ENCODE measurements at regions not wholly inside any gene's neighbourhood (a gene's known extent, or its start where the extent isn't known, plus 50 kb on each side); places are given as distances from the start of the nearest gene placed in this dataset.

DNA sequence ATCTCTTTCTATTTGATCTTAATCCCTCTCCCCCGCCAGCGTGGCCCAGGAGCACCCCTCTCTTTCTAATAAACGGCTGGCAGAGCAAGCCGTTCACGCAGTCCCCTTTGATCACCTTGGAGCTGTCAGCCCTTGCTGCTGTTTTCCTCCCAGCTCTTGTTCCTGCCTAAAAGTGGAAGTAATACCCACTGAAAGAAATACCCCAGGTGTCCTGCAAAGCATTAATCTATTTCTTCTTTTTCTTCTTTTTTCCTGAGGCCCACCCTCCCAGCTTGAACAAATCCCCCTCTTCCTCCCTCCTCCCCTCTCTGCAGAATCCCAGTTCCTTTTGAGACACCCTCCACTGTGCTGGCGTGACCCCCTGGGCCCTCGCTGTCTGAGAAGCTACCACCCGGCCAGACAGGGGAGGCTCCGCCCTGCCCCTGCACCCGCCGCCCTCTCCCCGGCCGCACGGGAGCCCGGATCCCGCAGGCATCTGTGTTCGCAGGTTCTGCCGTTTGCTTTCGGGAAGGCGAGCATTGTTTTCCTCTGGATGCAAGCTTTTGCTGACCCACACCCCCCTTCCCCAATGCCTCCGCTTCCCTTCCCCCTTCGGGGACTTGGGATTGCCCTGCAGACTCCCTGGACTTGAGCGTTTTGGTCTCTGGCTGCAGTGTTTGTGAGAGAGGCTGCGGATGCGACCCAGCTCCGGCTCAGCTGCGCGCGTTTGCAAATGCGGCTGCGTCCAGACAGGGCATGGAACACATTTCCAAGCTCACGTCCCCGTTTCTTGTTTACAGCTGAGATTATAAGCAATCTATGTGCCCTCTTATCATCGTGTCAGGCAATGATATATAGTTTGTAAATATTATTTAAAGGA, 631.5 kb downstream of the NYAP2 start:
- no peak for DNase-seq (ENCODE audit: low spot score)

DNA sequence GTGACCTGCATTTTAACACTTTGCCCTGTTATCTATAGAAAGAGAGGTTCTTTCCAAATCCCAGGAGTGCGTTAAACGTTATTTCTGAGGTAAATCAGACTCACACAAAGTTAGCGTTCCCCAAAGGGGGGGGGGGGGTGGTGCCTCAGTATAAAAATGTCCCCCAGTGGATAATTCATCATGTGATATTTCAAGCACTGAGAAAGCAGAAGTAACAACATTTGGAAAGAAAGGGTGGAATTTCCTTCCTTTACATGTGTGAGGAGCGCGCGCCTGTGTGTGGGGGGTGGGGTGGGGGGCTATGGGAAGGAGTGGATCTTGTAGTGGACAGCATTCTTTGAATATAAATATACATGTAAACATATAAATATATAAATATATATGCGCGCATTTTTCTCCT, 630.9 kb downstream of the NYAP2 start:
- DNase-seq (ENCODE audit: low spot score), result no peak

DNA sequence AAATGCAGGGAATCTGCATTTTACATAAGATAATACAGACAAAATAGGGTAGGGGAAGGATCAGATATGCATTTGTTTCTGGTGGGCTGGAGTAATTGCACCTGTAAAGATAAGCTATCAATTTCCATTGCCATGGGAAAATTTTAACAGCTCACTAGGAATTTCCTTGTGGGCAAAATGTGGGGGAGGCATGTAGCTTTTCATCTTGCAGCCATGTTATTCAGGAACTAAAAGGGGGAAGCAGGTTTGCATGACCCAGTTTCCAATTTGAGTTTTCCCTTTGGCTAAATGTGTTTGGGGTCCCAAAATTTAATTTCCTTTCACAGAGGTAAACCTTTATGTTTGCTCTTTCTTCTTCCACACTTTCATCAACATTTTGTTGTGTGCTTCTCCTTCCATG, 624.4 kb downstream of the NYAP2 start:
- DNase-seq (ENCODE audit: low spot score), result no peak

DNA sequence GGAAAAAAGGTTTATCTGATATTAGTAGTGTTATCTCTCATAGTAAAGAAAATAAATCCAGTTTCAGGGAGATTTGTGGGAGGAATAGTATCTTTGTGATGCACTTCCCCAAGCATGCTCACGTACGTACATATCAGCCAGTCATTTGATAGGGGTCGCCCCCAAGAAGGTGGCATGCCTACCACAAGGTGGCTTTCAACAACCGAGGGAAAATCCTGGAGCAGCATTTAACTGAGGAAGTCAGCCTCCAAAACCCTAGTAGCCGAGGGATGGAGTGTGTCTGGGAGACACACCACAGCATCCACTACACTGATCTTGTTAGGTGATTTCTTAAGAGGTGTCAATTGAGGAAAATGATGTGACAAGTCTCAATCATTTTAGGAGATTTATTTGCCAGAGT, 623.9 kb downstream of the NYAP2 start:
- DNase-seq (ENCODE audit: low spot score), result no peak

DNA sequence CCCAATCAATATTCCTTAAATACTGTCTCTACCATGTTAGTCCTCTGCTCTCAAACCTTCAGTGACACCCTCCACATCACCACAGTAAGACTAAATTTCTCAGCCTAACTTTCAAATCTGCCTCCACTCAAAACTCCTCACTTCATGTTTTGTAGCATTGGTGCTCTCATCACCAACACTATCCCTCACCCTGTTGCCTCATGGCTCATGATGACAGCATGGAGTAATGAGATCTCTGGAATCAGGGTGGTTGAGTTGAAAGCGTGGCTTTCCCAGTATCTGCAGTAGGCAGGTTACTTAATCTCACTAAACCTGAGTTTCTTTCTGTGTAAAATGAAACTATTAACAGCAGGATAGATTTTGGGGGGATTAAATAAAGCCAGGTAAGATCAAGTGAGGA, 621.4 kb downstream of the NYAP2 start:
- DNase-seq (ENCODE audit: low spot score), result no peak

- no peak for DNase-seq (ENCODE audit: low spot score)
Observed at GRCh38 chr2:226020176-226020575, 620.7 kb downstream of the NYAP2 start.

DNA sequence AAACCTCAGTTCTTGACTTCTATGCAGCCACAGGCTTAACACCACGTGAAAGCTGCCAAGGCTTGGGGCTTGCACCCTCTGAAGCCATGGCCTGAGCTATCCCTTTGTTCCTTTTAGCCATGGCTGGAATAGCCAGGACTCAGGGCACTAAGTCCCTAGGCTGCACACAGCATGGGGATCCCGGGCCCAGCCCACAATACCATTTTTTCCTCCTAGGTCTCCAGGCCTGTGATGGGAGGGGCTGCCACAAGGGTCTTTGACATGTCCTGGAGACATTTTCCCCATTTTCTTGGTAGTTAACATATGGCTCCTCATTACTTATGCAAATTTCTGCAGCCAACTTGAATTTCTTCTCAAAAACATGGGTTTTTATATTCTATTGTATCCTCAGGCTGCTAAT, 619.1 kb downstream of the NYAP2 start:
- DNase-seq (ENCODE audit: low spot score), result no peak

GRCh38 chr2:226017537-226017936, 618.0 kb downstream of the NYAP2 start:
- DNase-seq (ENCODE audit: low spot score), result no peak

GRCh38 chr2:226017107-226017506, 617.6 kb downstream of the NYAP2 start:
- no peak for DNase-seq (ENCODE audit: low spot score)

DNA sequence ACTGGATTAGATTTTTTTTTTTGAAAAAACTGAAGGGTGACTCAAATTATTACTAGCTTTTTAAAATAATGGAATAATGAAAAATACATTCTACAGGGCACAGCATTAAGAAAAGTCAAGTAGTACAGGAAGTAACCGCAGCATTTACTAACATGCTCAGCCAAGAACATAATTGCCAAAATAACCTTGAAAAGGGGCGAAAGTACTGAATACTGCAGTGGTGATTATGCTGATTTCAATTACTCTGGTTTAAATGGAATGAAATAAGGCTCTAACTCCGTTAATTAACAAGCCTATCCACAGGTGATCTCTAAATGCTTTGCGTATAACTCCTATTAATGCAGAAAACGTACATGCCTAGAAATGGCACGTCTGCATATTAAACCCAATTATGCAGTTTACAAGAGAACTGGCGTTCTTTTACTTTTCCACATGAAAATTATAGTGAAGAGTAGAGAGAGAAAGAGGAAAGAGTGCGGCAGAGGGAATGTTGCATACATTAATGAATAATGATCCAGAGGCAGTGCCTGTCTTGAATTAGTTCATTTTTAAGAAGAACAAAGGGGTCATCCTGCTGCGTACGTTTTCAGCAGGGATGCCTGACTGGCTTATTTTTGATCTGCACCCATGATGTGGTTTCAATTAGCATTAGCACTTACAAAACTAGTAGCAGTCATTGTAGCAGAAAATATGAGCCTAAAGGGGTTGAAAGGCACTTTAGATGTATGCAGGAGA, 612.4 kb downstream of the NYAP2 start:
- no peak for DNase-seq (ENCODE audit: low spot score)

DNA sequence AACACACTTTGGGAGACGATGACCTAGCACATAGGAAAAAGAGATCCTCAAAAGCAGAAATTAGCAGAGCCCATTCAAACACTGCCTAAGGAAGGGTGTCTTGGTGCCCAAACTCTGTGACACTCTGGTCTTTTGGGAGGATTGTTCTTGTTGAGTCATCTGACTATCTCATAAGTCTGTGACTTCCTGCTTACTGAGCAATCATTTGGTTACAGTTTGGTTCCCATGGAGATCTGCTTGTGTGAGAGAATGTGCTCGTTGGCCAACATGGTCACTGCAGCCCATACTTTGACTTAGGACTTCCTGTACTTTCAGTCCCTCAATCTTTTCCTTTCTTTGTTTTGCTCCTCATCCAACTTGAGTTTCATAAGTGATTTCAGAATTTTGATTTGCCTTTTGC, 602.9 kb downstream of the NYAP2 start:
- DNase-seq (ENCODE audit: low spot score), result no peak

- no peak for DNase-seq (ENCODE audit: low spot score)
Observed at GRCh38 chr2:226001716-226002115, 602.2 kb downstream of the NYAP2 start.

DNA sequence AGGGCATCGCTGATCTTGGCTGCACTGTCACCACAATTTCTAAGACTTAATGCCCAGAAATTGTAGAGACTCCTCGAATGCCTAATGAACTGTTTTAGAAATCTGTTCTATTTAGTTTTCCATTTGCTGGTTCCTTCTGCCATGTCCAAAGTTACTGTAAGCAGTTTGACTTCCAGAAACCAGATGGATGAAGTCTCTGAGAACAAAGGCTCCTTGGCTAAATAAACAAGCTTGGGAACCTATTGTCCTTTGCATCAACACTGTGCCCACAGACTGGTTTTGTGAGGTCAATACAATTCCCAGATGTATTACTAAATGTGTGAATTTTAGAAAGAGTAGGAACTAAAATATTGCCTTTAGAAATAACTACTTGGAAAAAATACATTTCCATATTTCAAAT, 600.2 kb downstream of the NYAP2 start:
- no peak for DNase-seq (ENCODE audit: low spot score)

GRCh38 chr2:225998653-225999052, 599.1 kb downstream of the NYAP2 start:
- no peak for DNase-seq (ENCODE audit: low spot score)

GRCh38 chr2:225998116-225998515, 598.6 kb downstream of the NYAP2 start:
- no peak for DNase-seq (ENCODE audit: low spot score)

DNA sequence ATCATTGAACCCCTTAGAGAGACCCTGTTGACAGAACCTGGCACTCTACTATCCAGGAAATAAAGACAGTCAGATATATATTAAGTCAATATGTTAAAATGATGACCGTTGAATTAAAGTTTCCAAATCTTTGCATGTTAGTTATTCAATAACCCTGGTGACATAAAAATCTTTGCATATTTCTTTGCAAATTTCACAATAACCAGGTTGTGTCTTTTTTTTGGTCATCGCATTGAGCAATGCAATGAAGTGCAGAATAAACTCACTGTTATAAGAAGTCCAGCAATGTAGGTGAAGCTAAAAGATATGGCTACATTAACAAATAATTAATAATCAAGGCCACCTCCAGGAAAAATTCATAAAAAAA, 596.9 kb downstream of the NYAP2 start:
- DNase-seq (ENCODE audit: low spot score), result no peak

DNA sequence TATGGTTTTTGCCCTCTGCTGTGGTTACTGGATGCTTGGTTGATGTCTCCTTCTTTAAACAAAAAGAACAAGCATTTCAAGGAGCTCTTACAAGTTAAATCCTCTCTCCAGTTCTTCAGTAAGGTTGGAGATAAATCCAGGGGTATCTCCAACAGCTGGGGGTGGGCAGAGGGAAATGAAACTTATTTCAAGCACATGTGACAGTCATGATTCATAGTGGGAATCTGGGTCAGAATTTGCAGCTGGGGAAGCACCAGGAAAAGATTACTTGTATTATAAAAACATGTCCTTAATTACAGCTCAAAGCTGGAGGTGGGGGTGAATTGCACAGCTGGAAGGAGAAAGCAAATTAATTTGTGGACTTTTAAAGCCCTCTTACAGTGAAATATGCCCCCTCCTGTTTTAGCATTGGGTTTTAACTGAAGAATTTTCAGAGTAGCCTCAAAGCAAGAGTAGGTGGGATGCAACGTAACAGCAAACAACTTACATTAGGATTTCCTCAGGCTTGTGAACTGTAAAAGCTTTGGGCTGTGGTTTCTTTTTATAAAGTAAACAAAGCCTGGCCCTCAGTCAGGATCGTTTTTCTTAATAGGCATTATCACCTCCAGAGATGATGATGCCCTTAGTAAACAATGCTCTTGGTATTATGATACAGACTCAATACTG, 596.4 kb downstream of the NYAP2 start:
- DNase-seq (ENCODE audit: low spot score), result no peak

DNA sequence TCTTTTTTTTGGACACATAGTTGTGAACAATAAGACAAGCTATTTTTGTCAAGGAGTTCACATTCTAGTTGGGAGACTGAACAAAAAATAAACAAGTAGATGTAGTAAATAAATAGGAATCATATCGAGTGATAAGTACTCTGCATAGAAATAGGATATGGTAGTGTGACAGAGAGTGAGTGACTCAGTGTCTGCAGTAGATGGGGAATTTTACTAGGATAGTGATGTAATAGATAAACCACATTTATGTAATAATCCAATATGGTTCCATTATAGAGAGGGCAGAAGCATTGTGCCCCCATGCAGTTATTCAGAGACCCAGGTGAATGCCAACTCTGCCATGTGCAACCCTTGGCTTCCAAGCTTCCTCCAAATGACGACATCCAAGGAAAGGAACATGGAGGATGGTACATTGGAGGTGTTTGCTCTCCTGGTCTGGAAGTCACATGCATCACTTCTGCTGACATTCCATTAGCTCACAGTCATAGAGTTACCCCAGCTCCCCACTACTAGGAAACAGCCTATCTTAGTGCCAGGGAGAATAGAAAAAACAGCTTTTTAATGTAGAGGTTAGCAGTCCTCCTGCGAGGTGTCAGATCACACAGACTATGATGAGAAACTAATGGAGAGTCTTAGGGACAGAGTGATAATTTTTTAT, 595.4 kb downstream of the NYAP2 start:
- no peak for DNase-seq (ENCODE audit: low spot score)

DNA sequence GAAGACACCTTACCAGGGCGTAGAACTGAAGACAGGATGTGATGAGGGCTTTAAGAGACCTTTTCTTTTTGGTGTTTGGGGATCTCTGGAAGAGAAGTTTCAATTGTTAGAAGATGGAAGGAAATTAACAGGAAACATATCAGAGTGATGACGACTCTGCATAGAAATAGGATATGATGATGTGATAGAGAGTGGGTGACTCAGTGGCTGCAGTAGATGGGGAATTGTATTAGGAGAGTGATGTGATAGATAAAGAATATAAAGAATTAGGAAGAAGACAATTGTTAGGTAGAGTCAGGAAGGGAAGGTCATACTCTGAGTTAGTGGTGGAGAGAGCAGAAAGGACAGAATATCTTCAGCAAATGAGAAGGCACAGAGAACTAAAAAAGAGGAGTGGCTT, 593.9 kb downstream of the NYAP2 start:
- no peak for DNase-seq (ENCODE audit: low spot score)

GRCh38 chr2:225989809-225990208, 590.3 kb downstream of the NYAP2 start:
- DNase-seq (ENCODE audit: low spot score), result no peak

- DNase-seq (ENCODE audit: low spot score), result no peak
Observed at GRCh38 chr2:225980372-225980771, 580.9 kb downstream of the NYAP2 start.

GRCh38 chr2:225971433-225971832, 571.9 kb downstream of the NYAP2 start:
- no peak for DNase-seq (ENCODE audit: low spot score)

DNA sequence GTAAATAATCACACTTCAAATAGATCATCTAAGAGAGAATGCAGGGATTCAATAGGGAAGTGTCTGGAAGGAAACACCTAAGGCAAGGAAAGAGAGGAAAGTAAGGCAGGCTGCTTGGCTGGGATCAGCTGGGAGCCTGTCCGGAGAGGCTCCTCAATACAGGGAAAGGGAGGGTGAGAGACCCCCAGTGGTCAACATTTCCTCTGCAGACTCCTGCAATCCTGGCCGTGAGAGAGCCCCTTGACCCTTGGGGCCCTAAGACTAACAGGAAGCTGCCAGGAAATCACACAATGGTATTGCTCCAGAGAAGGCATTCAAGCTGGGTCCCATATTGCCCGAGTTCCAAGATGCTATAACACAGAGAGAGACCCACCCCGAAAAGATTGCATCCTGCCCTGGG, 549.4 kb downstream of the NYAP2 start:
- DNase-seq (ENCODE audit: low spot score), result no peak

Measured in hematopoietic multipotent progenitor cell treated with erythropoietin and hydrocortisone succinate and interleukin-3 and kit ligand, for 15 days (in vitro differentiated cells).